HepG2 (cell line): ENCODE measurements at regions not wholly inside any gene's neighbourhood (a gene's known extent, or its start where the extent isn't known, plus 50 kb on each side); places are given as distances from the start of the nearest gene placed in this dataset.

Experiments
- AKAP8 ChIP-seq: sonication (generic); formaldehyde crosslinking; IDR thresholded peaks from 2 replicates; pipeline ENCODE4 v1.5.1; 2020; ENCODE audit warnings: mild to moderate bottlenecking, missing genetic modification reagents
- EED ChIP-seq: sonication (generic); formaldehyde crosslinking; IDR thresholded peaks from 2 replicates; pipeline ENCODE4 v1.5.0; 2020; ENCODE audit warnings: mild to moderate bottlenecking, missing genetic modification reagents
- KLF11 ChIP-seq: IDR thresholded peaks from 2 replicates; pipeline ENCODE4 v1.6.1; 2016; ENCODE audit warnings: missing compliant biosample characterization
- NR2F6 ChIP-seq, 2 experiments: IDR thresholded peaks; 2 replicates each; pipeline ENCODE4 v1.6.1; 2016; ENCODE audit warnings: antibody characterized with exemption in 1 of 2, mild to moderate bottlenecking in 1 of 2
- PAWR ChIP-seq: sonication (generic); formaldehyde crosslinking; IDR thresholded peaks from 2 replicates; pipeline ENCODE4 v1.4.0; 2020; ENCODE audit warnings: missing genetic modification reagents, mild to moderate bottlenecking, borderline replicate concordance
- RAD51 ChIP-seq: fragments of 450-650 bp; IDR thresholded peaks from 2 replicates; pipeline ENCODE4 v1.6.1; 2016; ENCODE audit warnings: borderline replicate concordance
- RBFOX2 ChIP-seq: fragments of 200-400 bp; formaldehyde crosslinking; IDR thresholded peaks from 2 replicates; pipeline ENCODE4 v1.6.1; 2017; ENCODE audit warnings: low read depth, mild to moderate bottlenecking, low read length
- RORA ChIP-seq: sonication (generic); formaldehyde crosslinking; IDR thresholded peaks from 2 replicates; pipeline ENCODE4 v1.5.0; 2020; ENCODE audit warnings: mild to moderate bottlenecking, missing genetic modification reagents, moderate library complexity
- ZNF207 ChIP-seq: fragments of 450-650 bp; IDR thresholded peaks from 2 replicates; pipeline ENCODE4 v1.6.1; 2016; ENCODE audit warnings: antibody characterized with exemption, borderline replicate concordance
- ZNF44 ChIP-seq: sonication (generic); formaldehyde crosslinking; IDR thresholded peaks from 2 replicates; pipeline ENCODE4 v1.5.1; 2020; ENCODE audit warnings: mild to moderate bottlenecking, missing genetic modification reagents
- ZNF563 ChIP-seq: sonication (generic); formaldehyde crosslinking; IDR thresholded peaks from 2 replicates; pipeline ENCODE4 v1.8.0; 2022; ENCODE audit warnings: mild to moderate bottlenecking, moderate library complexity, missing genetic modification reagents
- ZNF746 ChIP-seq: sonication (generic); formaldehyde crosslinking; IDR thresholded peaks from 2 replicates; pipeline ENCODE4 v1.8.0; 2022; ENCODE audit warnings: mild to moderate bottlenecking, missing genetic modification reagents
- ZNF747 ChIP-seq: sonication (generic); formaldehyde crosslinking; IDR thresholded peaks from 2 replicates; pipeline ENCODE4 v1.8.1; 2023; ENCODE audit warnings: missing genetic modification reagents, mild to moderate bottlenecking, borderline replicate concordance
- ZSCAN25 ChIP-seq: sonication (generic); formaldehyde crosslinking; IDR thresholded peaks from 2 replicates; pipeline ENCODE4 v1.8.0; 2022; ENCODE audit warnings: mild to moderate bottlenecking, missing genetic modification reagents
- TF ChIP-seq, protein P1 (sequence below): sonication (generic); formaldehyde crosslinking; IDR thresholded peaks from 2 replicates; pipeline ENCODE4 v1.4.0; 2020; ENCODE audit warnings: missing genetic modification reagents
- TF ChIP-seq, protein P2 (sequence below): IDR thresholded peaks from 2 replicates; pipeline ENCODE4 v1.6.1; 2016; ENCODE audit warnings: low read depth, control low read depth
- TF ChIP-seq, protein P3 (sequence below): IDR thresholded peaks from 2 replicates; pipeline ENCODE4 v1.6.1; 2016; ENCODE audit warnings: missing compliant biosample characterization, missing genetic modification reagents, borderline replicate concordance
- TF ChIP-seq, protein P4 (sequence below): sonication (generic); formaldehyde crosslinking; IDR thresholded peaks from 2 replicates; pipeline ENCODE4 v1.4.0; 2020; ENCODE audit warnings: missing genetic modification reagents

DNA sequence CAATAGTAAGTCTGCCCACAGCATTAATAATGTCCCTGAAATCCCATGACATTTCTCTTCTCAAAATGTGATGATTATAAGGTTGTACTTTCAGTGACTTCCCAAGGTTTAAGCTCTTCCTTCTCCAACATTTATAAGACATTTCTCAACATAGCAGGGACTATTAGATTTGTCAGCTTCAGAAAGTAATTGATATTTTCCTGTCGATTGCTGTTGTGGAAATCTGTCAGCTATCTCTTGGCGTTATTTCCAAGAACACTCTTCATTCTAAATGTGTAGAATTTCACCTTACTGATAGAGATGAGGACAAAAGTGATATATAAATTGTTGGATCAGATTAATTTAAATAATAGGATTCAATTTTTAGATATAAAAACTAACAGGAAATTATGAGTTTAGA lies 149.7 kb upstream of the IMPG1 start (continued):
- TF ChIP-seq, protein P1, sequence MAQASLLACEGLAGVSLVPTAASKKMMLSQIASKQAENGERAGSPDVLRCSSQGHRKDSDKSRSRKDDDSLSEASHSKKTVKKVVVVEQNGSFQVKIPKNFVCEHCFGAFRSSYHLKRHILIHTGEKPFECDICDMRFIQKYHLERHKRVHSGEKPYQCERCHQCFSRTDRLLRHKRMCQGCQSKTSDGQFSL (CRISPR knock-in tag): no peak
- TF ChIP-seq ZNF207: no peak
- no peak for TF ChIP-seq NR2F6 (IDR thresholded peaks at IDR 0.05)
- TF ChIP-seq NR2F6 (CRISPR knock-in tag; IDR thresholded peaks at IDR 0.05): no peak
- no peak for TF ChIP-seq PAWR (CRISPR knock-in tag)
- TF ChIP-seq RBFOX2: no peak
- TF ChIP-seq, protein P2, sequence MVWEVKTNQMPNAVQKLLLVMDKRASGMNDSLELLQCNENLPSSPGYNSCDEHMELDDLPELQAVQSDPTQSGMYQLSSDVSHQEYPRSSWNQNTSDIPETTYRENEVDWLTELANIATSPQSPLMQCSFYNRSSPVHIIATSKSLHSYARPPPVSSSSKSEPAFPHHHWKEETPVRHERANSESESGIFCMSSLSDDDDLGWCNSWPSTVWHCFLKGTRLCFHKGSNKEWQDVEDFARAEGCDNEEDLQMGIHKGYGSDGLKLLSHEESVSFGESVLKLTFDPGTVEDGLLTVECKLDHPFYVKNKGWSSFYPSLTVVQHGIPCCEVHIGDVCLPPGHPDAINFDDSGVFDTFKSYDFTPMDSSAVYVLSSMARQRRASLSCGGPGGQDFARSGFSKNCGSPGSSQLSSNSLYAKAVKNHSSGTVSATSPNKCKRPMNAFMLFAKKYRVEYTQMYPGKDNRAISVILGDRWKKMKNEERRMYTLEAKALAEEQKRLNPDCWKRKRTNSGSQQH (CRISPR knock-in tag): no peak
- TF ChIP-seq, protein P3, sequence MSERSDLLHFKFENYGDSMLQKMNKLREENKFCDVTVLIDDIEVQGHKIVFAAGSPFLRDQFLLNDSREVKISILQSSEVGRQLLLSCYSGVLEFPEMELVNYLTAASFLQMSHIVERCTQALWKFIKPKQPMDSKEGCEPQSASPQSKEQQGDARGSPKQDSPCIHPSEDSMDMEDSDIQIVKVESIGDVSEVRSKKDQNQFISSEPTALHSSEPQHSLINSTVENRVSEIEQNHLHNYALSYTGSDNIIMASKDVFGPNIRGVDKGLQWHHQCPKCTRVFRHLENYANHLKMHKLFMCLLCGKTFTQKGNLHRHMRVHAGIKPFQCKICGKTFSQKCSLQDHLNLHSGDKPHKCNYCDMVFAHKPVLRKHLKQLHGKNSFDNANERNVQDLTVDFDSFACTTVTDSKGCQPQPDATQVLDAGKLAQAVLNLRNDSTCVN (CRISPR knock-in tag): no peak
- no peak for TF ChIP-seq ZNF44 (CRISPR knock-in tag)
- no peak for TF ChIP-seq RAD51
- no peak for TF ChIP-seq KLF11 (CRISPR knock-in tag)
- TF ChIP-seq, protein P4, sequence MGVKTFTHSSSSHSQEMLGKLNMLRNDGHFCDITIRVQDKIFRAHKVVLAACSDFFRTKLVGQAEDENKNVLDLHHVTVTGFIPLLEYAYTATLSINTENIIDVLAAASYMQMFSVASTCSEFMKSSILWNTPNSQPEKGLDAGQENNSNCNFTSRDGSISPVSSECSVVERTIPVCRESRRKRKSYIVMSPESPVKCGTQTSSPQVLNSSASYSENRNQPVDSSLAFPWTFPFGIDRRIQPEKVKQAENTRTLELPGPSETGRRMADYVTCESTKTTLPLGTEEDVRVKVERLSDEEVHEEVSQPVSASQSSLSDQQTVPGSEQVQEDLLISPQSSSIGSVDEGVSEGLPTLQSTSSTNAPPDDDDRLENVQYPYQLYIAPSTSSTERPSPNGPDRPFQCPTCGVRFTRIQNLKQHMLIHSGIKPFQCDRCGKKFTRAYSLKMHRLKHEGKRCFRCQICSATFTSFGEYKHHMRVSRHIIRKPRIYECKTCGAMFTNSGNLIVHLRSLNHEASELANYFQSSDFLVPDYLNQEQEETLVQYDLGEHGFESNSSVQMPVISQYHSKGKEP (CRISPR knock-in tag): no peak
- TF ChIP-seq ZNF747 (CRISPR knock-in tag): no peak
- TF ChIP-seq RORA (CRISPR knock-in tag): no peak
- no peak for TF ChIP-seq AKAP8 (CRISPR knock-in tag)
- no peak for TF ChIP-seq ZSCAN25 (CRISPR knock-in tag)
- TF ChIP-seq ZNF563: no peak
- no peak for TF ChIP-seq ZNF746 (CRISPR knock-in tag)
- no peak for TF ChIP-seq EED (CRISPR knock-in tag)
